Fibroblast of lung (primary cell): ENCODE measurements at regions not wholly inside any gene's neighbourhood (a gene's known extent, or its start where the extent isn't known, plus 50 kb on each side); places are given as distances from the start of the nearest gene placed in this dataset.

ENCODE experiments used
- CTCF ChIP-seq, 2 donors: IDR thresholded peaks in 1 of 2; conservative IDR thresholded peaks in 1 of 2; 1 replicate in 1 of 2; 2 replicates in 1 of 2; pipeline ENCODE4 v1.5.1; 2011 to 2012; ENCODE audit warnings: low read length in 2 of 2, control low read depth in 1 of 2, inconsistent platforms in 1 of 2, low read depth in 1 of 2, mild to moderate bottlenecking in 1 of 2
- EZH2 ChIP-seq: IDR thresholded peaks from 2 replicates; pipeline ENCODE4 v1.5.1; 2012; ENCODE audit warnings: low read length, control low read depth, mild to moderate bottlenecking; ENCODE audit errors: missing control alignments

GRCh38 chr4:30370105-30370504, 350.1 kb upstream of the PCDH7 start:
- no peak for TF ChIP-seq CTCF (conservative IDR thresholded peaks at IDR 0.05 in 1 of 2, IDR thresholded peaks at IDR 0.05 in 1 of 2; ENCODE audit: low read depth in 1 of 2, low read length in 2 of 2)
- TF ChIP-seq EZH2, result no peak
